ENCODE measurements at regions not wholly inside any gene's neighbourhood (a gene's known extent, or its start where the extent isn't known, plus 50 kb on each side); places are given as distances from the start of the nearest gene placed in this dataset.

- ChIA-PET CTCF (no interaction called here), POLR2A (no interaction called here)
- Histone ChIP-seq H3K36me3 (ENCODE audit: control insufficient read depth, insufficient read depth, low read length) (no peaks in the 10 kb centered on the region), H3K27me3 (ENCODE audit: control insufficient read depth, insufficient read depth, low read length) (no peaks in the 10 kb centered on the region), H3K4me3 (ENCODE audit: low read depth, low read length) (no peak overlapping the region)
- no peak for TF ChIP-seq CTCF (IDR thresholded peaks at IDR 0.05; ENCODE audit: insufficient read depth, low read depth, low read length)
- no peak for DNase-seq (ENCODE audit: low read depth)
These were observed 521.7 kb downstream of the HINT1 start for GRCh38 chr5:130643321-130643720.

GRCh38 chr5:130642461-130642860, 522.6 kb downstream of the HINT1 start:
- Histone ChIP-seq H3K27me3 (ENCODE audit: control insufficient read depth, insufficient read depth, low read length) (no peaks in the 10 kb centered on the region), H3K36me3 (ENCODE audit: control insufficient read depth, insufficient read depth, low read length) (no peaks in the 10 kb centered on the region), H3K4me3 (ENCODE audit: low read depth, low read length) (no peak overlapping the region)
- DNase-seq (ENCODE audit: low read depth), result no peak
- ChIA-PET POLR2A (no interaction called here), CTCF (no interaction called here)
- TF ChIP-seq CTCF (IDR thresholded peaks at IDR 0.05; ENCODE audit: insufficient read depth, low read depth, low read length), result no peak

- Histone ChIP-seq H3K27me3 (ENCODE audit: control insufficient read depth, insufficient read depth, low read length) (no peaks in the 10 kb centered on the region), H3K36me3 (ENCODE audit: control insufficient read depth, insufficient read depth, low read length) (no peaks in the 10 kb centered on the region), H3K4me3 (ENCODE audit: low read depth, low read length) (no peak overlapping the region)
- ChIA-PET CTCF (no interaction called here), POLR2A (no interaction called here)
- DNase-seq (ENCODE audit: low read depth), result no peak
- TF ChIP-seq CTCF (IDR thresholded peaks at IDR 0.05; ENCODE audit: insufficient read depth, low read depth, low read length), result no peak
These were observed 537.9 kb downstream of the HINT1 start for GRCh38 chr5:130627145-130627544.

- DNase-seq (ENCODE audit: low read depth), result no peak
- ChIA-PET CTCF (no interaction called here), POLR2A (no interaction called here)
- Histone ChIP-seq H3K4me3 (ENCODE audit: low read depth, low read length) (no peak overlapping the region), H3K36me3 (ENCODE audit: control insufficient read depth, insufficient read depth, low read length) (no peaks in the 10 kb centered on the region), H3K27me3 (ENCODE audit: control insufficient read depth, insufficient read depth, low read length) (no peaks in the 10 kb centered on the region)
- no peak for TF ChIP-seq CTCF (IDR thresholded peaks at IDR 0.05; ENCODE audit: insufficient read depth, low read depth, low read length)
These were observed 540.3 kb downstream of the HINT1 start for GRCh38 chr5:130624805-130625204.

GRCh38 chr5:130616161-130616560, 548.9 kb downstream of the HINT1 start:
- no peak for DNase-seq (ENCODE audit: low read depth)
- POLR2A ChIA-PET, result no interaction called here

More at GRCh38 chr5:130616161-130616560, 548.9 kb downstream of the HINT1 start:
- CTCF ChIA-PET, result no interaction called here
- no peak overlapping the region for H3K4me3 ChIP-seq (ENCODE audit: low read depth, low read length)
- H3K36me3 ChIP-seq (ENCODE audit: control insufficient read depth, insufficient read depth, low read length), result no peaks in the 10 kb centered on the region
- H3K27me3 ChIP-seq (ENCODE audit: control insufficient read depth, insufficient read depth, low read length), result no peaks in the 10 kb centered on the region
- no peak for TF ChIP-seq CTCF (IDR thresholded peaks at IDR 0.05; ENCODE audit: insufficient read depth, low read depth, low read length)
